Activated naive CD8-positive, alpha-beta T cell treated with anti-CD3 and anti-CD28 coated beads, Interleukin-2, amount 10 ng/mL, durations not matched to agents 7 days and 5 days (primary cell): ENCODE measurements at regions not wholly inside any gene's neighbourhood (a gene's known extent, or its start where the extent isn't known, plus 50 kb on each side); places are given as distances from the start of the nearest gene placed in this dataset.

Experiments used
- ATAC-seq: fragments of 150-1000 bp; cut with Tn5 transposase; one replicate; pipeline ENCODE4 v1.10.0; 2021; ENCODE audit warnings: low read depth, moderate library complexity
- POLR2A ChIA-PET: fragments of 350-600 bp; sonication (Branson Sonifier 250); formaldehyde crosslinking; loops from one replicate; lab custom pipeline; 2021; ENCODE audit warnings: antibody characterized with exemption; lab: Charles Lee
- DNase-seq: peaks from one replicate; pipeline ENCODE4 v3.0.0; 2021
- H3K27ac Mint-ChIP-seq: one replicate; pipeline ENCODE4 v1.8.0; 2022; ENCODE audit warnings: mild to moderate bottlenecking, mixed read lengths
- H3K27me3 Mint-ChIP-seq: one replicate; pipeline ENCODE4 v1.8.0; 2022; ENCODE audit warnings: mild to moderate bottlenecking, moderate library complexity, mixed read lengths
- H3K36me3 Mint-ChIP-seq: one replicate; pipeline ENCODE4 v1.8.0; 2021; ENCODE audit warnings: mild to moderate bottlenecking, mixed read lengths
- H3K4me1 Mint-ChIP-seq: one replicate; pipeline ENCODE4 v1.8.0; 2021; ENCODE audit warnings: mixed read lengths
- H3K4me3 Mint-ChIP-seq: one replicate; pipeline ENCODE4 v1.8.0; 2022; ENCODE audit warnings: mild to moderate bottlenecking, moderate library complexity, mixed read lengths
- H3K9me3 Mint-ChIP-seq: one replicate; pipeline ENCODE4 v1.8.0; 2021; ENCODE audit warnings: mixed read lengths

- Mint-ChIP-seq H3K9me3 (no peaks in the 10 kb centered on the region), H3K4me3 (no peak overlapping the region), H3K27me3 (no peaks in the 10 kb centered on the region), H3K4me1 (no peaks in the 10 kb centered on the region), H3K36me3 (no peaks in the 10 kb centered on the region), H3K27ac (no peak overlapping the region)
- no peak for ATAC-seq
- POLR2A ChIA-PET = no interaction called here
- no peak for DNase-seq
These were observed 138.1 kb upstream of the ANO3 start for GRCh38 chr11:26193694-26194365.

DNA sequence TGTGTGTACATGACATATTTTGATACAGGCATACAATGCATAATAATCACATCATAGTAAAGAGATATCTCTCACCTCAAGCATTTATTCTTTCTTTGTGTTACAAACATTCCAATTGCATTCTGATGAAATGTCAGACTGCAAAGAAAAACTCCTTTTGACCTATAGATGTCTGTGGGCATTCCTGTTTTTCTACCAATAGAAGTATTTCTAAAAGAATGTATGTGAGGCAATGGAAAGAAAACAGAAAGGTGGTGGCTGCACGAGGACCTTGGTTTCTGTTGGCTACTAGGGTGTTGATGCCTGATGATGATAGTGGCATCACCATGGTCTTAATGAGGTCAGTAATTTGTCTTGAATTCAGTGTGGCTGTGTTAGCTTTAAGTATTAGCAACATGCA, 137.0 kb upstream of the ANO3 start:
- DNase-seq (no peak), ATAC-seq (no peak)
- POLR2A ChIA-PET = no interaction called here
- Mint-ChIP-seq H3K9me3 (no peaks in the 10 kb centered on the region), H3K27ac (no peak overlapping the region), H3K36me3 (no peaks in the 10 kb centered on the region), H3K4me3 (no peak overlapping the region), H3K27me3 (no peaks in the 10 kb centered on the region), H3K4me1 (no peaks in the 10 kb centered on the region)

- ATAC-seq (no peak), DNase-seq (no peak)
- Mint-ChIP-seq H3K27me3 (no peaks in the 10 kb centered on the region), H3K9me3 (no peaks in the 10 kb centered on the region), H3K4me1 (no peaks in the 10 kb centered on the region), H3K36me3 (no peaks in the 10 kb centered on the region), H3K27ac (no peak overlapping the region), H3K4me3 (no peak overlapping the region)
- POLR2A ChIA-PET = no interaction called here
These were observed 133.3 kb upstream of the ANO3 start for GRCh38 chr11:26198532-26199096.

DNA sequence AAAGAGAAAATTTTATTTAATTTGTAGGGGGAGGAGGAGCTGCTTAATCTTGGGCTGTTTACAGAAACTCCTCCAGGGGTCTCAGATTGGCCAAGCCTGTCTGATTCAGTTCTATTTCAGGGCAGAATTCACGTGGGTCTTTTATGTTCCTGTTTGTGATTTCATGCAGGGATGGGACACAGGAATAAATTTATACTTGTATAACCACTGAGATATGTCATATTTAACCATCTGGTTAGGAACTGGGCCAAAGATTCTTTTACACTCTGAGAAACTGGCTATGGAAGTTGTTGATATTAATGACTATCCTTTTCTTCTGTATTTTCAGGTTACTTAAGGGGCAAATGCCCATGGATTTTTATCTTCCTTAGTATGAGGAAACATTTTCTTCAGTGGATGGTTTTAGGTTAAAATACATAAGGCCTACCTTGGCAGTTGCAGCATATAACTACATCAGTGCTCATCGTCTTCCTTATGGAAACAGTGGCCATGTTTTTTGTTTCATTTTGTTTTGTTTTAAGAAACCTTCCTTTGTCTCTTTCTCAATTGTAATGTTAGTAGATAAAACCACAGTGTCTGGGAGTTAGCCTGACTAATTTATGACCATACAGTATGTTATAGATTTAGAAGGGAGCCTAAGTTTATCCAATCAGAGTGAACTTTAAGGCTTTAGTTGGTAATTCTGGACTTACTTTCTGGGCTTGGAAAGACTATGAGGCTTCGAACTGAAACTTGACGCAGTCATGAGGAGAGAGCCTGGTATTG, 132.4 kb upstream of the ANO3 start:
- DNase-seq (no peak), ATAC-seq (no peak)
- Mint-ChIP-seq H3K27me3 (no peaks in the 10 kb centered on the region), H3K27ac (no peak overlapping the region), H3K36me3 (no peaks in the 10 kb centered on the region), H3K4me1 (no peaks in the 10 kb centered on the region), H3K4me3 (no peak overlapping the region), H3K9me3 (no peaks in the 10 kb centered on the region)
- POLR2A ChIA-PET = no interaction called here

DNA sequence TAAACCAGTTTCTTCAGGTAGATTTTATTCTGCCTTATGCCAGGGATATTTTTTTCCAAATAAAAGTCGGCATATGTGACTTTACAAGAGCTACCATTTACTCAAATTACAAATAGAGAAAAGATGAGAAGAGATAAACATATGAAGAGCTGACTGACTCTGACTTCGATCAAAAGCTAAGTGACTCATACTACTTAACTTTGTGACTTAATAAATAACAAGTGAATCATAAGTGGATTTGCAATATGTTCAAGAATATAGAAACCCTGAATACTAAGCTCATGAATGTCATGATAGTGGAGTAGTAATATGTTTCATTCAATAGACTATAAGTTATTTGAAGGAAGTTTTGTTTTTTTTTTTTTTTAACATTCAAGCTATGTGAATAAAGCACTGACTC, 130.5 kb upstream of the ANO3 start:
- ATAC-seq (no peak), DNase-seq (no peak)
- POLR2A ChIA-PET = no interaction called here
- Mint-ChIP-seq H3K27ac (no peak overlapping the region), H3K27me3 (no peaks in the 10 kb centered on the region), H3K9me3 (no peaks in the 10 kb centered on the region), H3K4me1 (no peaks in the 10 kb centered on the region), H3K36me3 (no peaks in the 10 kb centered on the region), H3K4me3 (no peak overlapping the region)

GRCh38 chr11:26202754-26203153, 129.2 kb upstream of the ANO3 start:
- Mint-ChIP-seq H3K36me3 (no peaks in the 10 kb centered on the region), H3K27ac (no peak overlapping the region), H3K4me3 (no peak overlapping the region), H3K27me3 (no peaks in the 10 kb centered on the region), H3K9me3 (no peaks in the 10 kb centered on the region), H3K4me1 (no peaks in the 10 kb centered on the region)
- DNase-seq = no peak
- POLR2A ChIA-PET = no interaction called here
- ATAC-seq = no peak

DNA sequence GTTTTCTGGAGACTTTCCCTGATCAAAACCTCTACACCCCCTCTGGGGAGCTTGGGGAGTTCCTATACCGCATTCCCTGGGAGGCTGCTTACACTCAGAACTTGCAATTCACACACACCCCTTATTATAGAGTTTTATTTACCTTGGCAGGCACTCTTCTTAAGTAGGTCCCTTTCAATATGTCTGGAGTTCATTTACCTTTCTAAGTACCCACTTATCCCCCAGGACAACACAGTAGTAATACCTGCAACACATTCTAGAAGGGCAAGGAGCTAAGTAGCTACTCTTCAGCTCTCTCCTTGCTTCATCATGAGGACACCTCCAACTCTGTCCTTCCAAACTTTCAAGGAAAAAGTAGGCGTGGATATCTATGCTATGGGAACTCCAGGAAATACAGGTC, 127.8 kb upstream of the ANO3 start:
- POLR2A ChIA-PET = no interaction called here
- no peak for DNase-seq
- ATAC-seq = no peak
- Mint-ChIP-seq H3K36me3 (no peaks in the 10 kb centered on the region), H3K9me3 (no peaks in the 10 kb centered on the region), H3K27ac (no peak overlapping the region), H3K27me3 (no peaks in the 10 kb centered on the region), H3K4me3 (no peak overlapping the region), H3K4me1 (no peaks in the 10 kb centered on the region)

DNA sequence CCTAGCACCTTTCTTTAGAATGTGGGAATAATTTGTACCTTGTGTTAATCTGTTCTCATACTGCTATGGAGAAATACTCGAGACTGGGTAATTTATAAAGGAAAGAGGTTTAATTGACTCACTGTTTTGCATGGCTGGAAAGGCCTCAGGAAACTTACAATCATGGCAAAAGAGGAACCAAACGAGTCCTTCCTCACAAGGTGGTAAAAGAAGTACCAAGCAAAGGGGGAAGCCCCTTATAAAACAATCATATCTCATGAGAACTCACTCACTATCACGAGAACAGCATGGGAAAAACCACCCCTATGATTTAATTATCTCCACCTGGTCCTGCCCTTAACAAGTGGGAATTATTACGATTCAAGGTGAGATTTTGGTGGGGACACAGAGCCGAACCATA, 127.1 kb upstream of the ANO3 start:
- Mint-ChIP-seq H3K4me1 (no peaks in the 10 kb centered on the region), H3K4me3 (no peak overlapping the region), H3K27ac (no peak overlapping the region), H3K9me3 (no peaks in the 10 kb centered on the region), H3K27me3 (no peaks in the 10 kb centered on the region), H3K36me3 (no peaks in the 10 kb centered on the region)
- POLR2A ChIA-PET = no interaction called here
- ATAC-seq (no peak), DNase-seq (no peak)

DNA sequence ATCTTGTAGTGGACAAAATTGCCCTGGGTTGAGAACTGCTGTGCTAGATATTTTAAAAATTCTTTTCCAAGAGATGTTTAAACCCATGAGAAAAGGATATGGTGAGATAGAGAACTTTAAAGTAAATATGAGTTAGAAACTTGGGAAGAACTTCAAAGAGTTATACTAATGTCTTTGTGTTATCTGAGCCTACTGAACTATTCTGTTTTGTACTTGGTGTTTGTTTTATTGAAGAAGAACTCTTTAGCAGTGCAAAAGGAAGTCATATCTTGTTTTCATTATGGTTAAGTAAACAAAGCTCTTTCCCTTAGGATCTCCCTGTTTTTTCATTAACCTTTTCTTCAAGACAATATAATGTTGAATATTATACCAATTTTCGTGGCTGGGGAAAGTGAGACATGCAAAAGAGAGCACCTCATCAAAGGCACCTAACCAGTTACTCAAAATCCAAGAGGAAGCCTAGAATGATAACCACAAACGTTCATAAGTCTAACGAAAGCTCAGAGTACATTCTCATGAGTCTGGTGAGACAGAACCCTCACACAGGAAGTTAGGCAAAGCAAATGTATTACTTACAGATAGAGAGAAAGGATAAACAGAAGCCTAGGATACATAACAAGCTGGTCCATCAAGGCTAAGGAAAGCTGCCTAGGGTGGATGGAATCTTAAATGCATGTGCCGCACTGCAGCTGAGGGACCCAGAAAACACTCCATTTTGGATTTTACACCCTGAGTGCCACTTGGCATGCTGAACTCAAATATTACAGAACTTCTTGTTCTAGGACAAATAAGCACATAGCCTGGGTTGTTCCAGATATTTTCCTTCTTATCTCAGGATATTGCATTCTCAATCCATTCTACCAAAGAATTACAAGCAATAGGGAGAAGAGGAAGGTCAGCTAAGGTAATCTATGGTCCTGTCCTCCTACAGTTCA, 112.5 kb upstream of the ANO3 start:
- no peak overlapping the region for H3K27ac Mint-ChIP-seq
- no peaks in the 10 kb centered on the region for H3K4me1 Mint-ChIP-seq
- POLR2A ChIA-PET = no interaction called here
- DNase-seq (no peak), ATAC-seq (no peak)
- no peak overlapping the region for H3K4me3 Mint-ChIP-seq
- H3K27me3 Mint-ChIP-seq = no peaks in the 10 kb centered on the region
- peaks cover 3% of the 10 kb centered on the region for H3K9me3 Mint-ChIP-seq
- H3K36me3 Mint-ChIP-seq = no peaks in the 10 kb centered on the region

DNA sequence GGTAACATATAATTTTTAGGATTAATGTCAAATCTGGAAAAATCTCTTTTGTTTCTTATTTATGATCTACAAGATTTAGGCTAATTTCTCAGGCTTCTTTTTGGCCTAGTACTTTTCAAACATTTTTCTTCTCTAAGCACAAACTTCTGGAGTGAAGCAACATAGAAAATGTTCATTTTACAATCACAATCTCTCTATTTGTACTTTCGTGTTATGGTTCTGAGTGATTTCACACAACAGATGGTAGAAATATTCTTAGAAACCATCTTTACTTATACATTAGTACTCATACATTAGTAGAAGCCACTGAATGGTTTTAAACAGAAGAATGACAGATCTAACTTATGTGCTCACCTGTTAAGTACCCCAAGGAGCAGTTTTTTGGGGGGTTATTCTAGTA, 106.3 kb upstream of the ANO3 start:
- Mint-ChIP-seq H3K9me3 (peaks cover 3% of the 10 kb centered on the region), H3K4me1 (no peaks in the 10 kb centered on the region), H3K27me3 (no peaks in the 10 kb centered on the region), H3K27ac (no peak overlapping the region), H3K36me3 (no peaks in the 10 kb centered on the region), H3K4me3 (no peak overlapping the region)
- POLR2A ChIA-PET = no interaction called here
- ATAC-seq (no peak), DNase-seq (no peak)

- H3K27me3 Mint-ChIP-seq = no peaks in the 10 kb centered on the region
- H3K4me3 Mint-ChIP-seq = no peak overlapping the region
- no peaks in the 10 kb centered on the region for H3K4me1 Mint-ChIP-seq
- no peak overlapping the region for H3K27ac Mint-ChIP-seq
- no peak for DNase-seq
- no peaks in the 10 kb centered on the region for H3K36me3 Mint-ChIP-seq
- POLR2A ChIA-PET = no interaction called here
- no peak for ATAC-seq
- H3K9me3 Mint-ChIP-seq = peaks cover 1% of the 10 kb centered on the region
These were observed 104.6 kb upstream of the ANO3 start for GRCh38 chr11:26227301-26227746.

- DNase-seq = no peak
- H3K27ac Mint-ChIP-seq = no peak overlapping the region
- ATAC-seq = no peak
- H3K4me1 Mint-ChIP-seq = no peaks in the 10 kb centered on the region
- no peak overlapping the region for H3K4me3 Mint-ChIP-seq
- H3K27me3 Mint-ChIP-seq = no peaks in the 10 kb centered on the region
- peaks cover 1% of the 10 kb centered on the region for H3K9me3 Mint-ChIP-seq
- H3K36me3 Mint-ChIP-seq = no peaks in the 10 kb centered on the region
- POLR2A ChIA-PET = no interaction called here
These were observed 103.9 kb upstream of the ANO3 start for GRCh38 chr11:26227883-26228502.

DNA sequence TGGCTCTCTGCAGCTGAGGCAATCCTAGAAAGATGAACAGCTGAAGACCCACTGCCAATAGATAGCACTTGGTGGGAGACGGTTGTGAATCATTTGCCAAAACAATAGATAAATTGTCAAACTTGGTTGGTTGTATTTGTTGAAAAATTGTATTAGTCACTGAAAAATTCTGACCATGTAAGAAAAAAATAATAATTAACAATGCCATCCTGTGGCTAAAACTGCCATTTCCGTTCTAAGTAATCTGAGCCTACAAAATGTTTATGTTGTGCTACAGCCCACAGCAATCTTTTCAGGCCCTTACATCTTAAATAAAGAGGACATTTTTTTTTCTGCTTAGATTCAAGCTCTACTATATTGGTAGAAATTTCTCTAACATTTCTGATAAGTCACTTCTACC, 103.2 kb upstream of the ANO3 start:
- peaks cover 1% of the 10 kb centered on the region for H3K9me3 Mint-ChIP-seq
- H3K36me3 Mint-ChIP-seq = no peaks in the 10 kb centered on the region
- H3K4me3 Mint-ChIP-seq = no peak overlapping the region
- DNase-seq = no peak
- H3K4me1 Mint-ChIP-seq = no peaks in the 10 kb centered on the region
- POLR2A ChIA-PET = no interaction called here
- H3K27ac Mint-ChIP-seq = no peak overlapping the region
- ATAC-seq = no peak
- no peaks in the 10 kb centered on the region for H3K27me3 Mint-ChIP-seq
